GM12874 (cell line): ENCODE measurements at regions not wholly inside any gene's neighbourhood (a gene's known extent, or its start where the extent isn't known, plus 50 kb on each side); places are given as distances from the start of the nearest gene placed in this dataset.

ENCODE experiments used
- TF ChIP-seq, protein P1 (sequence below): IDR thresholded peaks from 2 replicates; pipeline ENCODE4 v1.5.1; 2011; ENCODE audit warnings: low read depth, mild to moderate bottlenecking, control low read depth, low read length, moderate library complexity; ENCODE audit not compliant: insufficient read depth

DNA sequence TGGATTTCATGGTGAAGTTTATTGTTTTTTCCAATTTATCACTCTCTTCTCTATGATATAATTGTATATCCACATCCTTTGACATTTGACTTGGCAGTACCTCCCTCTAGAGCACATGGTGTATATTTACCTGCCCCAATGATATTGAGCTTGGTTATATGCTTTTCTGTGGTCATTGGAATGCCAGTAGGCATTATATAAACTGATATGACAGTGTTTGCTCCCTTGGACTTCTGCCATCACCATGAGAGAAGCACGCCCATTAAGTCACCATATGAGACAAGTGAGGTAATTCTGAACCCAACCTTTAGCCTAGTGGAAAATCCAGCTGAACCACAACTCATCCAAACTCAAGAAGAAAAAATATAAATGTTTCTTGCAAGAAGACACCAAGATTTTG is 2761.5 kb downstream of the ARAP2 start:
- TF ChIP-seq, protein P1, sequence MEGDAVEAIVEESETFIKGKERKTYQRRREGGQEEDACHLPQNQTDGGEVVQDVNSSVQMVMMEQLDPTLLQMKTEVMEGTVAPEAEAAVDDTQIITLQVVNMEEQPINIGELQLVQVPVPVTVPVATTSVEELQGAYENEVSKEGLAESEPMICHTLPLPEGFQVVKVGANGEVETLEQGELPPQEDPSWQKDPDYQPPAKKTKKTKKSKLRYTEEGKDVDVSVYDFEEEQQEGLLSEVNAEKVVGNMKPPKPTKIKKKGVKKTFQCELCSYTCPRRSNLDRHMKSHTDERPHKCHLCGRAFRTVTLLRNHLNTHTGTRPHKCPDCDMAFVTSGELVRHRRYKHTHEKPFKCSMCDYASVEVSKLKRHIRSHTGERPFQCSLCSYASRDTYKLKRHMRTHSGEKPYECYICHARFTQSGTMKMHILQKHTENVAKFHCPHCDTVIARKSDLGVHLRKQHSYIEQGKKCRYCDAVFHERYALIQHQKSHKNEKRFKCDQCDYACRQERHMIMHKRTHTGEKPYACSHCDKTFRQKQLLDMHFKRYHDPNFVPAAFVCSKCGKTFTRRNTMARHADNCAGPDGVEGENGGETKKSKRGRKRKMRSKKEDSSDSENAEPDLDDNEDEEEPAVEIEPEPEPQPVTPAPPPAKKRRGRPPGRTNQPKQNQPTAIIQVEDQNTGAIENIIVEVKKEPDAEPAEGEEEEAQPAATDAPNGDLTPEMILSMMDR, result no peak

DNA sequence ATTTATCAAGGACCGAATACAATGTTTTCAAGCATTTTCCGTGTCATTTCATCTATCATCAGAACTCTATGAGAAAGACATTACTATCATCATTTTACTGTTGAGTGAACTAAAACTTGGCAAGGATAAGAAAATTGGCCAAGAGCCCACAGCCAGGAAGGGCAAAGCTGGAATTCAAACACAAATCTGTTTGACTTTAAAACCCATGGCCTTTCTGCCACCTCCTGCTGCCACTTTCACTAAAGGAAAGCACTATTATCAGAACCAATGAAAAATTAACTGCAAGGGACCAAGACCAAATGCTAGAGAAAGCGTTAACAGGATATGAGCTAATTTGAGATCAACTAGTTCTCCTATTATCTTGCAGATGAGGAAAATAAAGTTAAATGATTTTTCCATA is 2759.2 kb downstream of the ARAP2 start:
- TF ChIP-seq, protein P1, result no peak

DNA sequence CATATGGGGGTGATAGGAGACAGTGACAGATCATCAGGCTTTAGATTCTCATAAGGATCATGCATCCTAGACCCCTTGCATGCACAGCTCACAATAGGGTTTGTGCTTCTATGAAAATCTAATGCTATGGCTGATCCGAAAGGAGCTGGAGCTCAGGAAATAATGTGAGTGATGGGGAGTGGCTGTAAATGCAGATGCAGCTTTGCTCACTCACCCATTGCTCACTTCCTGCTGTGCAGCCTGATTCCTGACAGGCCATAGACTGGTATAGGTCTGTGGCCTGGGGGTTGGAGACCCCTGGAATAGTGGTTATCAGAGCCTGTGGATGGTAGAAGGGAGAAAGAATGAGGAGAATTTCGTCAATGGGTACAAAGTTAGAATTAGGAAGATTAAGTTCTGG is 2751.1 kb downstream of the ARAP2 start:
- TF ChIP-seq, protein P1, result no peak

DNA sequence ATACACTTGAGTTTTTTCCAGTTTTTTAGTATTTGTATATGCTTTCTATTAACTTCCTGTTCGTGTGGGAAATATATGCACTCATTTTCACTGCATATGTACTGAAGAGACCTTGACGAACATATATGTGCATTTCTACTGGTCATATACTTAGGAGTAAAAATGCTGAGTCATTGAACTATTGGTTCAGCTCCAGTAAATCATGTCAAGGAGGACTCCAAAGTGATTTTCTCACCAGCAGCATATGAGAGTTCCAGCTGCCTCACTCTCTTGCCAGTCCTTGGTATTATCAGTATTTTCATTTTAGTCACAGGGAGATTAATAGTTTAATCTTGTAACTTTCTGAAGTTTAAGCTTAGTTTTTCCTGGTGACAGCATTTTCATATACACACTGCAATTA is 2750.2 kb downstream of the ARAP2 start:
- TF ChIP-seq, protein P1, result no peak

DNA sequence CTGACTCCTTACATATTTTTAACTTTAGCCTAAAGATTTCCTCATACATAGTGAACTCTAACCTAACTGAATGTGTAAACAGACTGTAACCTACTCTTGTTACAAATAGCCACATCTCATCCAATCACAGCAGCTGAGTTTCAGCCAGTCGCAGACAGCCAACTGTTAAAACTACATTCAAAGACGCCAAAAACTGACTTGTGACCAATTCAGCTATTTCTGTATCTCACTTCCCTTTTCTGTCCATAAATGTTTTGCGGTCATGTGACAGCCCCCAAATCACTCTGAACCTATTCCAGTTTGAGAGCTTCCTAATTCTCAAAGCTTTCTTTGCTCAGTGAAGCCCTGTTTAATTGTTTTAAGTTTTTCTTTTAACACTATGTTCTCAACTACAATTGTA is 2731.9 kb downstream of the ARAP2 start:
- TF ChIP-seq, protein P1, result no peak

DNA sequence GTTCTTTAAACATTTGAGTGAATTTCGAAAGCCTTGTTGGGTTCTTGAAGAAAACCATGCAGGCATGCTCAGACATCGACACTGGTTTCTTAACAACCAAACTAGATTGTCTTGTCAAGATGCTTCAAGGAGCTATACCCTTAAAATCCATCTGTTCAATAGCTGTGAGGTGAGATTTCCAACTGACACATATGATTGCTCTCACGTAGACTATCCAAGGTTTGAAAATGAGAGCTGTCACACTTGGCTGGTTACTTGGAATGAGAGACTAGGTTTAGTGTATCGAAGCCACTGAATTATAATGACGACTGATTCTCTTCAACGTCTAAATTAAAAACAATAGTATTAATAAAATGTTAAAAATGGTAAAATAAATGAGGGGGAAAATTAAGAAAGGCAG is 2725.5 kb downstream of the ARAP2 start:
- TF ChIP-seq, protein P1, result no peak

DNA sequence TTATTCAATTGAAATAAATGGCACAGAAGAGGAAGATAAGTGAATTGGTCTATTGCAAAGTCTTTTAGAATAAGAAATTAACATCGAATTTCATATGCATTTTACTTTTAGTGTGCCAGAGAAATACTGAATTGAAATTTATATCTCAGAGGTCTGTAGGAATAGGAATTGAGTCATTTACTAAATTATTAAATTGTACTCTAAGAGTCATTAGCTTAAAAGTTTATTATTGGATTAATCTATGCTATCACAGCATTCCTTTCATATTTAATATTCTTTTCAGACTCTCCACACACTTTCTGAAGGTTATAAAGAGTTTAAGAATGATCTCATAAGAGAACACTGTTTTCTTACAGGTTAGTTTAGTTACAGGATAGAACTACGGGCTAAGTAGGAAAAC is 2711.5 kb downstream of the ARAP2 start:
- TF ChIP-seq, protein P1, result no peak

DNA sequence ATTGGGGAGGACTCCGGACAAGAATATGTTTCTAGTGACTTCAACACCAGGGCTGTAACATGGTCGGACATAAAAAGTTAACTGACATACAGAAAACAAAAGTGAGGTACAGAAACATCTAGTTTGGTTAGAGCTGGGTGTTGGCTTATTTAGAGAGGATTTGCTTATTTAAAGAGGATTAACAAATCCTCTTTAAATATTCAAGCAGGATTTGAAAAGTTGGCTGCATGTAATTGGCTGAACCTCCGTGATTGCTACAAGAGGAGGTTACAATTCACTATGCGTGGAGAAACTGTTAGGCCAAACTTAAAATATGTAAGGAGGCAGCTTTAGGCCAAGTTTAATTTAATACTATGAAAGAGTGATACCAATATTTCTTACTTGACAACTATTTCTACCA is 2707.4 kb downstream of the ARAP2 start:
- TF ChIP-seq, protein P1, result no peak
